ENCODE measurements at regions not wholly inside any gene's neighbourhood (a gene's known extent, or its start where the extent isn't known, plus 50 kb on each side); places are given as distances from the start of the nearest gene placed in this dataset.

- no peak for TF ChIP-seq CTCF (IDR thresholded peaks at IDR 0.05; ENCODE audit: low read depth, low read length)
- no peak for TF ChIP-seq EZH2phosphoT487 (IDR thresholded peaks at IDR 0.05; ENCODE audit: low read depth)
These were observed 70.2 kb upstream of the TLE4 start for GRCh38 chr9:79501546-79501945.
